NCI-H2107 (cell line): ENCODE measurements at regions not wholly inside any gene's neighbourhood (a gene's known extent, or its start where the extent isn't known, plus 50 kb on each side); places are given as distances from the start of the nearest gene placed in this dataset.

Experiments
- DNase-seq: peaks from one replicate; lab custom pipeline; 2025; lab: John Stamatoyannopoulos, UW

GRCh38 chr12:16136219-16136988 is 141.1 kb downstream of the SLC15A5 start:
- DNase-seq, result no peak

DNA sequence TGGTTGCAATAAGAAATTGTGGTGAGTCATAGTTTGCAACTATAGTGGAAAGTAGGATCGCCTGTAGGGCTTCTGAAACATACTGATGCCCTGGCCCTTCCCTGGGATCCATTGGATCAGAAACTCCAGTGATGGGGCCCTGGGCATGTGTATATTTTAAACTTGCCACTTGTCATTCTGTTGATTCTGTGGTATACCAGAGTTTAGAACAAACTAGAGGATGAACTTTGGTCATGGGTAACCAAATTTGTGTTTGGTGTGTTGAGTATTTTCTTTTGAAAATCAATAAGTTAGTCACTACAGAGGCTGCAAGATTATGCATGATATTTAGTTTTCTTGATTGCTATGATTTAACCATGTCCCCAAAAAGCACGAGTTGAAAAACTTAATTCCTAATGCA is 142.2 kb downstream of the SLC15A5 start:
- no peak for DNase-seq

- no peak for DNase-seq
Observed at GRCh38 chr12:16130343-16130742, 147.1 kb downstream of the SLC15A5 start.

DNA sequence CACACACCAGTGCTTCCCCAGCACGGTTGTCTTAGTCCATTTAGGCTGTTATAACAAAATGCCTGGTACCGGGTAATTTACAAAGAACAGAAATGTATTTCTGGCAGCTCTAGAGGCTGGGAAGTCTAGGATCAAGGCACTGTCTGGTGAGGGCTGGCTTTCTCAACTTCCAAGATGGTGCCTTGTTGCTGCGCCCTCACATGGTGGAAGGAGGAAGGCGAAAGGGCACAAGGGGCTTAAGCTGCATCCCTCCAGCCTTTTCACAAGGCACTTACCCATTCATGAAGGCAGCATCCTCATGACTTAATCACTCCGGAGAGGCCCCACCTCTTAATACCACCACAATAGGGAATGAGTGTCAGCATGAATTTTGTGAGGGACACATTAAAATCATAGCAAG is 155.5 kb downstream of the SLC15A5 start:
- no peak for DNase-seq

DNA sequence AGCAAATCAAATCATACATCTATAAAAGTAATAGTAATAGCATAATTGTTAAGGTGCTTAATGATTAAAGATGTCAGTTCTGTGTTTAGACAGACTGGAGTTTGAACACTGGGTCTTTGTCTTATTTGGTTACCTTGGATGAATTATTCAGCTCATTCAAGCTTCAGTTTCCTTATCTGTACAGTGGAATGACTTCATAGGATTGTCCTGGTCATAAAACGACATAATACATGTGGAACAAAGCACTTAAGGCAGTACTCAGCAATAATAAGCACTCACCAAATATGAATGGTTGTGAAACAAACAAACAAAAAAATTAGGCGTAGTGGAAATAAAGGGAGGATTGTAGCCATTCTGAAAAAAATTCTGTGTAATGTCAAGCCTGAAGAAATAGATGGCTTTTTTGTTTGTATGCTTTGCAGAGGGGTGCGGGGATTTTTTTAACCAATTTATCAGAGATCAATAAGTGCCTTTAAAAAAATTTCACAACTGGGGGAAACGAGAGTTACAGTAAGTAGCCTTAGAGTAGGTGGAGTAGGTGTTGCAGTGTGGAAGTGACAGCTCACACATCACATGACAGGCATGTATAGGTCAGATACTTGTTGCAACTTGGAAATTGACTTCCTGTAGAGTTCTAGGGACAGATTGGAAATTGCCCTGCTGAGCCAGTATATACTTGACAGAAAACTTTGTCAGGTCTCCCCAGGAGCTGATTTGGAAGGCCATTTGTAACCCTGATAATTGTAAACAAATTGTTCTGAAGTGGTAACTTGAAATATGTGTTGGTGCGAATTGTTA is 157.7 kb downstream of the SLC15A5 start:
- no peak for DNase-seq

- DNase-seq, result no peak
Observed at GRCh38 chr12:16118586-16118985, 158.9 kb downstream of the SLC15A5 start.

- DNase-seq, result peak; percentile 61
Observed at GRCh38 chr12:16112612-16113560, 164.6 kb downstream of the SLC15A5 start.

DNA sequence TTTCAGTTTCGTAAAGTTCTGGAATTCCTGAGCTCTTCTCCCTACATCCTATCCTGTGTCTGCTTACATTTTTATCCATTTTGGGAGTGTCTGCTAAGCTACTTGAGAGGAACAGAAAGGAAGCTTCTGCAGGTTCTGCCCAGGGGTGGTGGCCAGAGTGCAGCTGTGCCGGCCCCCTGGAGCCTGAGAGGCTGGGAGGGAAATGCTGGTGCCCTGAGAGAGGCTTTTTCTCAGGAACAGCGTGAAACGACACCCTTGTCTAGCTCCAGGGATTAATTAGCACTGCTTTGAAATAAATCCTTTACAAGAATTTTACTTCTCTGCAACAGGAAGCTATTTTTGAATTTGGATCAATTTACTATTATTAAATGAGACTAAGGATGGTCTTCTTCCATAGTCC is 165.4 kb downstream of the SLC15A5 start:
- no peak for DNase-seq

DNA sequence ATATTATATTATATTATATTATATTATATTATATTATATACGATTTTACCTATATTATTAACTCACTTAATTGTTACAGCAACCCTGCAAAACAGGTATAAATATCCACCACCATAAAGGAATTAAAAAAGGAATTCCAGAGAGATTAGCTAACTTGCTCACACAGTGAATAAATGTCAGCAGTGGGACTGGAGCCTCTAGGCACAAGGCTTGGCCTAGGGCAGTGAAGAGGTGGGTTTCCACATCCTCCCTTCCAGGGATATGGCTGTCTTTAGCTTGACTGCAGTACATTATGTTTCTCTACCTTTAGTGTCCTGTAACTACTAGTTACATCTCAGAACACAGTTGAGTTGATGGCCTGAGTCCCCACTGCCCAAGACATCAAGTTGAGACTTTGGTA is 166.9 kb downstream of the SLC15A5 start:
- DNase-seq, result no peak

DNA sequence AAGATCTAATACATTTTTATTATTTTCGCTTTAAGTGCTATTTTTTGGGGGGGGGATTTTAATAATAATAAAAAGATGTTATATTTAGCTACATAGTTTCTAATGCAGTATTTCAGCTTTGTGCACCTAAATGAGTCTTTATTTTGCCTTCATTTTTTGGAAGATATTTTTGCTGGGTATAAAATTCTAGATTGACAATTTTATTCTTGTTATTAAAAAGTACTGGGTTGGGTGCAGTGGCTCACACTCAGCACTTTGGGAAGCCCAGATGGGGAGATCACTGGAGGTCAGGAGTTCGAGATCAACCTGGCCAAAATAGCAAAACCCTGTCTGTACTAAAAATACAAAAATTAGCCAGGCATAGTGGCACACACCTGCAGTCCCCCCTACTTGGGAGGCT is 173.6 kb downstream of the SLC15A5 start:
- DNase-seq, result no peak

GRCh38 chr12:16100206-16100605 is 177.3 kb downstream of the SLC15A5 start:
- DNase-seq, result no peak

DNA sequence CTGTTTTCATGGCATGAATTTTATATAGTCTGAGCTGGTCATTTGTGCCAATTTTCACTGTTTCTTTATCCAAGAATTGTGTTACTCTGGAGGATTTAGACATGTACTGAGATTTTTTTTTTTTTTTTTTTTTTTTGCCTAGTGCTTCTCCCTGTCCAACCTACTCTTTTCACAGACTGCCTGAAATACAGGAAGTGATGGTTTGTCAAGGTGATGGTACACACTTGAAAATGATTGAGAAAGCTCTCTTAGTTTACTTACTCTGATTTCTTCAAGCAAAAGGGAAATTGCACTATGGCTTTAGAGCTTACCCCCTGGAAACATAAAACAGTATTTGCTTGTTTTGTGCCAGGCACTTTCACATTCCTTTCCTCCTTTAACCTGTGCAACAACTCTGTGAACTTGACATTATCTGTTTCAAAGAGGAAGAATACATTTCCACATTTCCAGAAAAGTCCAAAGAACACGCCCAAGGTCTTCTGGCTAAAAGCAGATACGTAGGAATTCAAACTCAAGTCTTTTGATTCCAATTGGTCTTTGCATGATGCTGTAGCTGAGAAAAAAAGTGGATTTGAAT is 181.1 kb downstream of the SLC15A5 start:
- no peak for DNase-seq

DNA sequence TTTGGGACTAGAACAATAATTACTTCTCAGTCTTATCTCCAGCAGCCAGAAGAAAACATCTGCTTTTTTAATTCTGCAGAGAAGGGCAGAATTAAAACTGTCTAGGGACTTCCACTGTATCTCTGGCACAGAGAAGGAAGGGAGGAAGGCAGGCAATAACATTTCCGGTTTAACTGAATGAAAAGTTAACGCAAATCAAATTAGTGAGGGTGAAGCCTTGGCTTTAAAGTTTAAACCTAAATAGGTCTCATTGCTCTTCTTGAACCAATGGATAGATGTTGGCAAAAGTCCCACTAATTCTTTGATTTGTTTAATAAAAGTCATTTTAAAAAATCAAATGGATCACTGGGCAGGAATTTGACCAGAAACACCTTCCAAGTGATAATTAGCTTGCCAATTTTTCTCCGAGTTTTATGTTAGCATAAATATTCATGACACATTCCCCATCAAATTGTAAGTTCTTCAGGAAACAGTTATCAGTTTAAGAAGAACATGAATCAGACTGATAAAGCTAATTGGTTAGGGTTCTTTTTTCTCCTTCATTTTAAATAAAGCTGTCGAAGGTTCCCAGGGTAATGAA is 181.9 kb downstream of the SLC15A5 start:
- DNase-seq, result no peak

GRCh38 chr12:16094437-16094836 is 183.0 kb downstream of the SLC15A5 start:
- DNase-seq, result no peak

GRCh38 chr12:16093825-16094224 is 182.7 kb downstream of the DERA start:
- DNase-seq, result no peak

DNA sequence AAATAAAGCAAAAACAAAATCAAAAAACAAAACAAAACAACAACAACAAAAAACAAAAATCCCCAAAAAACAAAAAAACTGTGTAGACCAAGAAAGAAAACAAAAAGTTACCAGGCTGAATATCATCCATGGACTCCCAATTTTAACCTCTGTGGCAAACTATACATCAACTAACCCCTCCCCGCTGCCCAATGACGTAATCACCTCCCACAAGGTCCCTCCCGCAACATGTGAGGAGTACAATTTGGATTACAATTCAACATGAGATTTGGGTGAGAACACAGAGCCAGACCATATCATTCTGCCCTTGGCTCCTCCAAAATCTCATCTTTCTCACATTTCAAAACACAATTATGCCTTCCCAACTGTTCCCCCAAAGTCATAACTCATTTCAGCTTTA is 179.8 kb downstream of the DERA start:
- DNase-seq, result no peak

GRCh38 chr12:16088421-16088820 is 177.3 kb downstream of the DERA start:
- no peak for DNase-seq
